Prostate gland (tissue), 2 donors: ENCODE measurements at regions not wholly inside any gene's neighbourhood (a gene's known extent, or its start where the extent isn't known, plus 50 kb on each side); places are given as distances from the start of the nearest gene placed in this dataset.

Experiments used
- small RNA-seq, 2 donors: library from RNA; depleted of rRNA; stranded (forward); fragments of <200 nt; gene quantifications; one replicate each; pipeline ENCODE3, GENCODE V24; 2016

Small RNAs in the stretch of these regions (small RNA-seq; reads per million reads assigned to genes)
- 0 reads per million in 2 donors for gene RNU6-505P
